ENCODE measurements at regions not wholly inside any gene's neighbourhood (a gene's known extent, or its start where the extent isn't known, plus 50 kb on each side); places are given as distances from the start of the nearest gene placed in this dataset.

DNA sequence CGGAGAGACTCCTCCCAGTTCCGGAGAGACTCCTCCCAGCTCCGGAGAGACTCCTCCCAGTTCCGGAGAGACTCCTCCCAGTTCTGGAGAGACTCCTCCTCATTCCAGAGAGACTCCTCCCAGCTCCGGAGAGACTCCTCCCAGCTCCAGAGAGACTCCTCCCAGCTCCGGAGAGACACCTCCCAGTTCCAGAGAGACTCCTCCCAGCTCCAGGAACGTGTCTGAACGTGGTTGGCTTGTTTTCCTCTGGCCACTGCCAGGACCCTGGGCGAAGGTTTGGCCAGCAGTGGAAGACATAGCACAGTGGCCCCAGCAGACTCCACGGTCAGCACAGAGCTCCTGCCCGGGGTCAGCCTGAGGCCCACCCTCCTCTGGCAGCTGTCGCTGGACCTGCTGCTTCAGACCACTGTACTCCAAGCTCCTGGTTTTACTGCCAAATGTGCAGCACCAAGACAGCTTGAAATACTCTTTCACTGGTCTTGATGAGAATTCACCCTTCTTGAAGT is 122.3 kb upstream of the AFDN start:
- H3K4me2 ChIP-seq = no peak overlapping the region
- Mint-ChIP-seq H3K27ac (no peak overlapping the region), H3K36me3 (ENCODE audit: low read depth) (no peaks in the 10 kb centered on the region), H3K9me3 (no peaks in the 10 kb centered on the region; the same call in 2 of the 3 replicates), H3K27me3 (ENCODE audit: insufficient read depth, low read depth, poor library complexity) (peaks cover 10% of the 10 kb centered on the region), H3K4me3 (no peak overlapping the region), H3K4me1 (peaks cover 8% of the 10 kb centered on the region)
- no peaks in the 10 kb centered on the region for H3K27me3 ChIP-seq (ENCODE audit: insufficient read depth)
- no peaks in the 10 kb centered on the region for H3K79me2 ChIP-seq (replicated peaks; ENCODE audit: insufficient read depth)
- no peak for DNase-seq (ENCODE audit: low spot score)
- H4K20me1 ChIP-seq (replicated peaks; ENCODE audit: insufficient read depth) = no peaks in the 10 kb centered on the region
- H3K9me2 ChIP-seq (ENCODE audit: insufficient read depth) = no peaks in the 10 kb centered on the region
- H3F3A ChIP-seq (replicated peaks; ENCODE audit: low read depth) = no peaks in the 10 kb centered on the region
- ATAC-seq = no peak
- H3K4me3 ChIP-seq = no peak overlapping the region
- H2AFZ ChIP-seq = no peak overlapping the region
- H3K36me3 ChIP-seq (ENCODE audit: insufficient read depth) = no peaks in the 10 kb centered on the region
- no peak for TF ChIP-seq JUNB (IDR thresholded peaks at IDR 0.05; ENCODE audit: unreplicated experiment)
- TF ChIP-seq, protein P1, sequence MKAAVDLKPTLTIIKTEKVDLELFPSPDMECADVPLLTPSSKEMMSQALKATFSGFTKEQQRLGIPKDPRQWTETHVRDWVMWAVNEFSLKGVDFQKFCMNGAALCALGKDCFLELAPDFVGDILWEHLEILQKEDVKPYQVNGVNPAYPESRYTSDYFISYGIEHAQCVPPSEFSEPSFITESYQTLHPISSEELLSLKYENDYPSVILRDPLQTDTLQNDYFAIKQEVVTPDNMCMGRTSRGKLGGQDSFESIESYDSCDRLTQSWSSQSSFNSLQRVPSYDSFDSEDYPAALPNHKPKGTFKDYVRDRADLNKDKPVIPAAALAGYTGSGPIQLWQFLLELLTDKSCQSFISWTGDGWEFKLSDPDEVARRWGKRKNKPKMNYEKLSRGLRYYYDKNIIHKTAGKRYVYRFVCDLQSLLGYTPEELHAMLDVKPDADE (IDR thresholded peaks at IDR 0.05) = no peak
- no peak for TF ChIP-seq ZNF331 (CRISPR knock-in tag; IDR thresholded peaks at IDR 0.05; ENCODE audit: low read depth)
- TF ChIP-seq, protein P2, sequence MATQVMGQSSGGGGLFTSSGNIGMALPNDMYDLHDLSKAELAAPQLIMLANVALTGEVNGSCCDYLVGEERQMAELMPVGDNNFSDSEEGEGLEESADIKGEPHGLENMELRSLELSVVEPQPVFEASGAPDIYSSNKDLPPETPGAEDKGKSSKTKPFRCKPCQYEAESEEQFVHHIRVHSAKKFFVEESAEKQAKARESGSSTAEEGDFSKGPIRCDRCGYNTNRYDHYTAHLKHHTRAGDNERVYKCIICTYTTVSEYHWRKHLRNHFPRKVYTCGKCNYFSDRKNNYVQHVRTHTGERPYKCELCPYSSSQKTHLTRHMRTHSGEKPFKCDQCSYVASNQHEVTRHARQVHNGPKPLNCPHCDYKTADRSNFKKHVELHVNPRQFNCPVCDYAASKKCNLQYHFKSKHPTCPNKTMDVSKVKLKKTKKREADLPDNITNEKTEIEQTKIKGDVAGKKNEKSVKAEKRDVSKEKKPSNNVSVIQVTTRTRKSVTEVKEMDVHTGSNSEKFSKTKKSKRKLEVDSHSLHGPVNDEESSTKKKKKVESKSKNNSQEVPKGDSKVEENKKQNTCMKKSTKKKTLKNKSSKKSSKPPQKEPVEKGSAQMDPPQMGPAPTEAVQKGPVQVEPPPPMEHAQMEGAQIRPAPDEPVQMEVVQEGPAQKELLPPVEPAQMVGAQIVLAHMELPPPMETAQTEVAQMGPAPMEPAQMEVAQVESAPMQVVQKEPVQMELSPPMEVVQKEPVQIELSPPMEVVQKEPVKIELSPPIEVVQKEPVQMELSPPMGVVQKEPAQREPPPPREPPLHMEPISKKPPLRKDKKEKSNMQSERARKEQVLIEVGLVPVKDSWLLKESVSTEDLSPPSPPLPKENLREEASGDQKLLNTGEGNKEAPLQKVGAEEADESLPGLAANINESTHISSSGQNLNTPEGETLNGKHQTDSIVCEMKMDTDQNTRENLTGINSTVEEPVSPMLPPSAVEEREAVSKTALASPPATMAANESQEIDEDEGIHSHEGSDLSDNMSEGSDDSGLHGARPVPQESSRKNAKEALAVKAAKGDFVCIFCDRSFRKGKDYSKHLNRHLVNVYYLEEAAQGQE (IDR thresholded peaks at IDR 0.05; ENCODE audit: unreplicated experiment) = no peak
- TF ChIP-seq POLR2AphosphoS5 (IDR thresholded peaks at IDR 0.05; ENCODE audit: low read depth) = no peak
- no peak for TF ChIP-seq EZH2phosphoT487 (IDR thresholded peaks at IDR 0.05; ENCODE audit: unreplicated experiment)
- TF ChIP-seq ZNF114 (CRISPR knock-in tag; IDR thresholded peaks at IDR 0.05) = no peak
- TF ChIP-seq STAT1 (IDR thresholded peaks at IDR 0.05; ENCODE audit: unreplicated experiment) = no peak
- TF ChIP-seq, protein P3, sequence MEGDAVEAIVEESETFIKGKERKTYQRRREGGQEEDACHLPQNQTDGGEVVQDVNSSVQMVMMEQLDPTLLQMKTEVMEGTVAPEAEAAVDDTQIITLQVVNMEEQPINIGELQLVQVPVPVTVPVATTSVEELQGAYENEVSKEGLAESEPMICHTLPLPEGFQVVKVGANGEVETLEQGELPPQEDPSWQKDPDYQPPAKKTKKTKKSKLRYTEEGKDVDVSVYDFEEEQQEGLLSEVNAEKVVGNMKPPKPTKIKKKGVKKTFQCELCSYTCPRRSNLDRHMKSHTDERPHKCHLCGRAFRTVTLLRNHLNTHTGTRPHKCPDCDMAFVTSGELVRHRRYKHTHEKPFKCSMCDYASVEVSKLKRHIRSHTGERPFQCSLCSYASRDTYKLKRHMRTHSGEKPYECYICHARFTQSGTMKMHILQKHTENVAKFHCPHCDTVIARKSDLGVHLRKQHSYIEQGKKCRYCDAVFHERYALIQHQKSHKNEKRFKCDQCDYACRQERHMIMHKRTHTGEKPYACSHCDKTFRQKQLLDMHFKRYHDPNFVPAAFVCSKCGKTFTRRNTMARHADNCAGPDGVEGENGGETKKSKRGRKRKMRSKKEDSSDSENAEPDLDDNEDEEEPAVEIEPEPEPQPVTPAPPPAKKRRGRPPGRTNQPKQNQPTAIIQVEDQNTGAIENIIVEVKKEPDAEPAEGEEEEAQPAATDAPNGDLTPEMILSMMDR (conservative IDR thresholded peaks at IDR 0.05; ENCODE audit: low read depth in 2 of 2) = no peak
- no peak for TF ChIP-seq CREB1 (CRISPR knock-in tag; IDR thresholded peaks at IDR 0.05; ENCODE audit: low read depth)
- TF ChIP-seq EZH2 (IDR thresholded peaks at IDR 0.05; ENCODE audit: low read depth, unreplicated experiment) = no peak
- TF ChIP-seq, protein P4, sequence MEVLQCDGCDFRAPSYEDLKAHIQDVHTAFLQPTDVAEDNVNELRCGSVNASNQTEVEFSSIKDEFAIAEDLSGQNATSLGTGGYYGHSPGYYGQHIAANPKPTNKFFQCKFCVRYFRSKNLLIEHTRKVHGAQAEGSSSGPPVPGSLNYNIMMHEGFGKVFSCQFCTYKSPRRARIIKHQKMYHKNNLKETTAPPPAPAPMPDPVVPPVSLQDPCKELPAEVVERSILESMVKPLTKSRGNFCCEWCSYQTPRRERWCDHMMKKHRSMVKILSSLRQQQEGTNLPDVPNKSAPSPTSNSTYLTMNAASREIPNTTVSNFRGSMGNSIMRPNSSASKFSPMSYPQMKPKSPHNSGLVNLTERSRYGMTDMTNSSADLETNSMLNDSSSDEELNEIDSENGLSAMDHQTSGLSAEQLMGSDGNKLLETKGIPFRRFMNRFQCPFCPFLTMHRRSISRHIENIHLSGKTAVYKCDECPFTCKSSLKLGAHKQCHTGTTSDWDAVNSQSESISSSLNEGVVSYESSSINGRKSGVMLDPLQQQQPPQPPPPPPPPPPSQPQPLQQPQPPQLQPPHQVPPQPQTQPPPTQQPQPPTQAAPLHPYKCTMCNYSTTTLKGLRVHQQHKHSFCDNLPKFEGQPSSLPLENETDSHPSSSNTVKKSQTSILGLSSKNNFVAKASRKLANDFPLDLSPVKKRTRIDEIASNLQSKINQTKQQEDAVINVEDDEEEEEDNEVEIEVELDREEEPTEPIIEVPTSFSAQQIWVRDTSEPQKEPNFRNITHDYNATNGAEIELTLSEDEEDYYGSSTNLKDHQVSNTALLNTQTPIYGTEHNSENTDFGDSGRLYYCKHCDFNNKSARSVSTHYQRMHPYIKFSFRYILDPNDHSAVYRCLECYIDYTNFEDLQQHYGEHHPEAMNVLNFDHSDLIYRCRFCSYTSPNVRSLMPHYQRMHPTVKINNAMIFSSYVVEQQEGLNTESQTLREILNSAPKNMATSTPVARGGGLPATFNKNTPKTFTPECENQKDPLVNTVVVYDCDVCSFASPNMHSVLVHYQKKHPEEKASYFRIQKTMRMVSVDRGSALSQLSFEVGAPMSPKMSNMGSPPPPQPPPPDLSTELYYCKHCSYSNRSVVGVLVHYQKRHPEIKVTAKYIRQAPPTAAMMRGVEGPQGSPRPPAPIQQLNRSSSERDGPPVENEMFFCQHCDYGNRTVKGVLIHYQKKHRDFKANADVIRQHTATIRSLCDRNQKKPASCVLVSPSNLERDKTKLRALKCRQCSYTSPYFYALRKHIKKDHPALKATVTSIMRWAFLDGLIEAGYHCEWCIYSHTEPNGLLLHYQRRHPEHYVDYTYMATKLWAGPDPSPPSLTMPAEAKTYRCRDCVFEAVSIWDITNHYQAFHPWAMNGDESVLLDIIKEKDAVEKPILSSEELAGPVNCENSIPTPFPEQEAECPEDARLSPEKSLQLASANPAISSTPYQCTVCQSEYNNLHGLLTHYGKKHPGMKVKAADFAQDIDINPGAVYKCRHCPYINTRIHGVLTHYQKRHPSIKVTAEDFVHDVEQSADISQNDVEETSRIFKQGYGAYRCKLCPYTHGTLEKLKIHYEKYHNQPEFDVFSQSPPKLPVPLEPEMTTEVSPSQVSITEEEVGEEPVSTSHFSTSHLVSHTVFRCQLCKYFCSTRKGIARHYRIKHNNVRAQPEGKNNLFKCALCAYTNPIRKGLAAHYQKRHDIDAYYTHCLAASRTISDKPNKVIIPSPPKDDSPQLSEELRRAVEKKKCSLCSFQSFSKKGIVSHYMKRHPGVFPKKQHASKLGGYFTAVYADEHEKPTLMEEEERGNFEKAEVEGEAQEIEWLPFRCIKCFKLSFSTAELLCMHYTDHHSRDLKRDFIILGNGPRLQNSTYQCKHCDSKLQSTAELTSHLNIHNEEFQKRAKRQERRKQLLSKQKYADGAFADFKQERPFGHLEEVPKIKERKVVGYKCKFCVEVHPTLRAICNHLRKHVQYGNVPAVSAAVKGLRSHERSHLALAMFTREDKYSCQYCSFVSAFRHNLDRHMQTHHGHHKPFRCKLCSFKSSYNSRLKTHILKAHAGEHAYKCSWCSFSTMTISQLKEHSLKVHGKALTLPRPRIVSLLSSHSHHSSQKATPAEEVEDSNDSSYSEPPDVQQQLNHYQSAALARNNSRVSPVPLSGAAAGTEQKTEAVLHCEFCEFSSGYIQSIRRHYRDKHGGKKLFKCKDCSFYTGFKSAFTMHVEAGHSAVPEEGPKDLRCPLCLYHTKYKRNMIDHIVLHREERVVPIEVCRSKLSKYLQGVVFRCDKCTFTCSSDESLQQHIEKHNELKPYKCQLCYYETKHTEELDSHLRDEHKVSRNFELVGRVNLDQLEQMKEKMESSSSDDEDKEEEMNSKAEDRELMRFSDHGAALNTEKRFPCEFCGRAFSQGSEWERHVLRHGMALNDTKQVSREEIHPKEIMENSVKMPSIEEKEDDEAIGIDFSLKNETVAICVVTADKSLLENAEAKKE (CRISPR knock-in tag; IDR thresholded peaks at IDR 0.05) = no peak
- no peak for TF ChIP-seq NANOG (IDR thresholded peaks at IDR 0.05; ENCODE audit: borderline replicate concordance)
- H3K27ac ChIP-seq (ENCODE audit: low read depth) = no peak overlapping the region
- 0 out of 2 replicates have a peak, but pooled peaks cover 9% of the 10 kb centered on the region for H3K4me1 ChIP-seq (ENCODE audit: insufficient read depth)
